GM12878 (cell line): ENCODE measurements at regions not wholly inside any gene's neighbourhood (a gene's known extent, or its start where the extent isn't known, plus 50 kb on each side); places are given as distances from the start of the nearest gene placed in this dataset.

Experiments
- CBX5 ChIP-seq: sonication (generic); IDR thresholded peaks from 2 replicates; pipeline ENCODE4 v1.6.1; 2016; ENCODE audit warnings: low read depth, moderate library complexity, mild to moderate bottlenecking, inconsistent platforms
- HDAC6 ChIP-seq: fragments of 200-600 bp; sonication (generic); IDR thresholded peaks from one replicate; pipeline ENCODE4 v1.8.0; 2017; ENCODE audit warnings: antibody characterized with exemption; ENCODE audit not compliant: unreplicated experiment
- IRF3 ChIP-seq: fragments of 450-650 bp; IDR thresholded peaks from 2 replicates; pipeline ENCODE4 v1.6.1; 2014; ENCODE audit warnings: mild to moderate bottlenecking
- NR2C1 ChIP-seq: fragments of 450-650 bp; IDR thresholded peaks from 2 replicates; pipeline ENCODE4 v1.6.1; 2017; ENCODE audit warnings: antibody characterized with exemption, mild to moderate bottlenecking, moderate library complexity
- SIN3A ChIP-seq: IDR thresholded peaks from 2 replicates; pipeline ENCODE4 v1.6.1; 2012; ENCODE audit warnings: low read depth, low read length, improper control_type of control experiment
- USF2 ChIP-seq: IDR thresholded peaks from 2 replicates; pipeline ENCODE4 v1.6.1; 2011; ENCODE audit warnings: low read depth, low read length, improper control_type of control experiment, borderline replicate concordance
- YBX1 ChIP-seq: fragments of 450-650 bp; IDR thresholded peaks from 2 replicates; pipeline ENCODE4 v1.6.1; 2016; ENCODE audit warnings: antibody characterized with exemption

- TF ChIP-seq SIN3A: no peak
- no peak for TF ChIP-seq NR2C1
- no peak for TF ChIP-seq USF2
- no peak for TF ChIP-seq YBX1
- TF ChIP-seq IRF3: no peak
- TF ChIP-seq CBX5: no peak
- TF ChIP-seq HDAC6: no peak
These were observed 139.8 kb upstream of the SLC30A5 start for GRCh38 chr5:68953875-68954617.
